ENCODE measurements at regions not wholly inside any gene's neighbourhood (a gene's known extent, or its start where the extent isn't known, plus 50 kb on each side); places are given as distances from the start of the nearest gene placed in this dataset.
"Not testable (repeated sequence)": the region's sequence is repeated elsewhere in the genome, so short reads cannot be mapped to it uniquely, and the experiment has no call there.

GRCh38 chr1:199474738-199475137 is 552.8 kb upstream of the NR5A2 start:
- intact Hi-C loops (cut with DNase I, micrococcal nuclease) = no loop called here
- DNase-seq = no peak
- ATAC-seq = no peak

GRCh38 chr1:199482426-199482825 is 545.1 kb upstream of the NR5A2 start:
- intact Hi-C loops (cut with DNase I, micrococcal nuclease) = no loop called here
- ATAC-seq (no peak), DNase-seq (no peak)

GRCh38 chr1:199489594-199489993 is 537.9 kb upstream of the NR5A2 start:
- no peak for DNase-seq
- intact Hi-C loops (cut with DNase I, micrococcal nuclease) = no loop called here
- no peak for ATAC-seq

GRCh38 chr1:199490769-199491527 is 536.6 kb upstream of the NR5A2 start:
- DNase-seq = no peak
- no peak for ATAC-seq
- intact Hi-C loops (cut with DNase I, micrococcal nuclease) = no loop called here

- no peak for ATAC-seq
- intact Hi-C loops (cut with DNase I, micrococcal nuclease) = no loop called here
- DNase-seq = no peak
Observed at GRCh38 chr1:199495432-199495831, 532.1 kb upstream of the NR5A2 start.

- intact Hi-C loops (cut with DNase I, micrococcal nuclease); ATAC-seq; DNase-seq: not testable (repeated sequence)
Observed at GRCh38 chr1:199498802-199499201, 528.7 kb upstream of the NR5A2 start.

- intact Hi-C loops (cut with DNase I, micrococcal nuclease) = no loop called here
- ATAC-seq (no peak), DNase-seq (no peak)
Observed at GRCh38 chr1:199508072-199508471, 519.4 kb upstream of the NR5A2 start.

GRCh38 chr1:199508653-199509052 is 518.9 kb upstream of the NR5A2 start:
- intact Hi-C loops (cut with DNase I, micrococcal nuclease) = no loop called here
- no peak for DNase-seq
- ATAC-seq = no peak

GRCh38 chr1:199509456-199509855 is 518.1 kb upstream of the NR5A2 start:
- no peak for ATAC-seq
- intact Hi-C loops (cut with DNase I, micrococcal nuclease) = no loop called here
- DNase-seq = no peak

GRCh38 chr1:199510314-199510713 is 517.2 kb upstream of the NR5A2 start:
- intact Hi-C loops (cut with DNase I, micrococcal nuclease) = no loop called here
- ATAC-seq = no peak

GRCh38 chr1:199512037-199512710 is 515.3 kb upstream of the NR5A2 start:
- intact Hi-C loops (cut with DNase I, micrococcal nuclease) = no loop called here
- ATAC-seq (no peak), DNase-seq (no peak)

More at GRCh38 chr1:199510314-199510713, 517.2 kb upstream of the NR5A2 start:
- DNase-seq = no peak

- ATAC-seq (no peak), DNase-seq (no peak)
- intact Hi-C loops (cut with DNase I, micrococcal nuclease) = no loop called here
Observed at GRCh38 chr1:199515261-199515660, 512.2 kb upstream of the NR5A2 start.

- ATAC-seq (no peak), DNase-seq (no peak)
- intact Hi-C loops (cut with DNase I, micrococcal nuclease) = no loop called here
Observed at GRCh38 chr1:199522338-199522737, 505.2 kb upstream of the NR5A2 start.

- no peak for DNase-seq
- no peak for ATAC-seq
- intact Hi-C loops (cut with DNase I, micrococcal nuclease) = no loop called here
Observed at GRCh38 chr1:199522936-199523335, 504.6 kb upstream of the NR5A2 start.

- no peak for ATAC-seq
- DNase-seq = no peak
- intact Hi-C loops (cut with DNase I, micrococcal nuclease) = no loop called here
Observed at GRCh38 chr1:199529324-199529723, 498.2 kb upstream of the NR5A2 start.

GRCh38 chr1:199533361-199533760 is 494.1 kb upstream of the NR5A2 start:
- intact Hi-C loops (cut with DNase I, micrococcal nuclease); ATAC-seq; DNase-seq: not testable (repeated sequence)

GRCh38 chr1:199545780-199546179 is 481.7 kb upstream of the NR5A2 start:
- ATAC-seq (peak; percentile 67), DNase-seq (peak in 1 of 2 donors; percentile 11)
- intact Hi-C loops (cut with DNase I, micrococcal nuclease) = no loop called here

- DNase-seq (no peak), ATAC-seq (no peak)
- intact Hi-C loops (cut with DNase I, micrococcal nuclease) = no loop called here
Observed at GRCh38 chr1:199546323-199546722, 481.2 kb upstream of the NR5A2 start.

- DNase-seq = no peak
- no peak for ATAC-seq
- intact Hi-C loops (cut with DNase I, micrococcal nuclease) = no loop called here
Observed at GRCh38 chr1:199549421-199549820, 478.1 kb upstream of the NR5A2 start.
